RWPE2 (cell line): ENCODE measurements at regions not wholly inside any gene's neighbourhood (a gene's known extent, or its start where the extent isn't known, plus 50 kb on each side); places are given as distances from the start of the nearest gene placed in this dataset.

ENCODE experiments used
- ATAC-seq: fragments of 200-7000 bp; cut with Tn5 transposase; 3 replicates; pipeline ENCODE4 v1.9.1; 2021; ENCODE audit warnings: low read depth
- DNase-seq: peaks from one replicate; pipeline ENCODE4 v3.0.0-alpha.2; 2020; ENCODE audit warnings: low spot score
- H3K27ac ChIP-seq: fragments of 450-650 bp; 2 replicates; pipeline ENCODE4 v1.5.1; 2017; ENCODE audit warnings: mild to moderate bottlenecking; ENCODE audit not compliant: poor library complexity, severe bottlenecking
- H3K27me3 ChIP-seq: fragments of 250-450 bp; sonication (Bioruptor Pico); 2 replicates; pipeline ENCODE4 v1.5.1; 2021; ENCODE audit warnings: mild to moderate bottlenecking, moderate library complexity; ENCODE audit not compliant: insufficient read depth, poor library complexity, severe bottlenecking
- H3K36me3 ChIP-seq: fragments of 250-450 bp; sonication (Bioruptor Pico); 2 replicates; pipeline ENCODE4 v1.5.1; 2020; ENCODE audit warnings: low read depth, mild to moderate bottlenecking, moderate library complexity
- H3K4me1 ChIP-seq: fragments of 250-450 bp; sonication (Bioruptor Pico); 2 replicates; pipeline ENCODE4 v1.5.1; 2021; ENCODE audit warnings: mild to moderate bottlenecking, moderate library complexity; ENCODE audit not compliant: insufficient read depth, poor library complexity, severe bottlenecking
- H3K4me3 ChIP-seq: fragments of 250-450 bp; sonication (Bioruptor Pico); 2 replicates; pipeline ENCODE4 v1.5.1; 2021; ENCODE audit warnings: mild to moderate bottlenecking, moderate library complexity; ENCODE audit not compliant: severe bottlenecking
- H3K9me3 ChIP-seq: fragments of 250-450 bp; sonication (Bioruptor Pico); 2 replicates; pipeline ENCODE4 v1.5.1; 2021; ENCODE audit warnings: mild to moderate bottlenecking, moderate library complexity; ENCODE audit not compliant: severe bottlenecking
- TF ChIP-seq, protein P1 (sequence below): fragments of 450-650 bp; IDR thresholded peaks from one replicate; pipeline ENCODE4 v1.5.1; 2017; ENCODE audit warnings: mild to moderate bottlenecking, moderate library complexity; ENCODE audit not compliant: poor library complexity, severe bottlenecking

DNA sequence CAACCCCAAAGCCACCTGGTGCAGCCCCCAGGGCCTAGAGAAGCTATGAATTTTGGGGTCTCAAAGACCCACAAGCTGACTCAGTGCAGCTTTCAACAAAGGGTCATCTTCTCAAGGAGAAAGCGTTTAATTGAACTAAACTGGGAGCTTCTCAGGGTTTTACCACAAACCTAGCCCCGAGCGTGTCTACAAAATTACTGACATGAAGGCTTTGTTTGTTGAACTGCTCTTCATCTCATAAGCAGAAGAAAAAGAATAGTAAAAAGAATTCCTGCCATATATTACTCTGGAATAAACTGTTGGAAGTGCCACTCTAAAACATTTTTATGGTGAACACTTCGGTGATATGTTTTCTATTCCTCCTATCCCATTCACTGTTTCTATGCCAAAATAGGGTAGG is 50.8 kb upstream of the INCENP start:
- Histone ChIP-seq H3K27ac (no peak overlapping the region), H3K4me3 (no peak overlapping the region), H3K9me3 (no peaks in the 10 kb centered on the region), H3K27me3 (no peaks in the 10 kb centered on the region), H3K36me3 (no peaks in the 10 kb centered on the region), H3K4me1 (no peaks in the 10 kb centered on the region)
- ATAC-seq: no peak
- TF ChIP-seq, protein P1, sequence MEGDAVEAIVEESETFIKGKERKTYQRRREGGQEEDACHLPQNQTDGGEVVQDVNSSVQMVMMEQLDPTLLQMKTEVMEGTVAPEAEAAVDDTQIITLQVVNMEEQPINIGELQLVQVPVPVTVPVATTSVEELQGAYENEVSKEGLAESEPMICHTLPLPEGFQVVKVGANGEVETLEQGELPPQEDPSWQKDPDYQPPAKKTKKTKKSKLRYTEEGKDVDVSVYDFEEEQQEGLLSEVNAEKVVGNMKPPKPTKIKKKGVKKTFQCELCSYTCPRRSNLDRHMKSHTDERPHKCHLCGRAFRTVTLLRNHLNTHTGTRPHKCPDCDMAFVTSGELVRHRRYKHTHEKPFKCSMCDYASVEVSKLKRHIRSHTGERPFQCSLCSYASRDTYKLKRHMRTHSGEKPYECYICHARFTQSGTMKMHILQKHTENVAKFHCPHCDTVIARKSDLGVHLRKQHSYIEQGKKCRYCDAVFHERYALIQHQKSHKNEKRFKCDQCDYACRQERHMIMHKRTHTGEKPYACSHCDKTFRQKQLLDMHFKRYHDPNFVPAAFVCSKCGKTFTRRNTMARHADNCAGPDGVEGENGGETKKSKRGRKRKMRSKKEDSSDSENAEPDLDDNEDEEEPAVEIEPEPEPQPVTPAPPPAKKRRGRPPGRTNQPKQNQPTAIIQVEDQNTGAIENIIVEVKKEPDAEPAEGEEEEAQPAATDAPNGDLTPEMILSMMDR: no peak
- DNase-seq: no peak

DNA sequence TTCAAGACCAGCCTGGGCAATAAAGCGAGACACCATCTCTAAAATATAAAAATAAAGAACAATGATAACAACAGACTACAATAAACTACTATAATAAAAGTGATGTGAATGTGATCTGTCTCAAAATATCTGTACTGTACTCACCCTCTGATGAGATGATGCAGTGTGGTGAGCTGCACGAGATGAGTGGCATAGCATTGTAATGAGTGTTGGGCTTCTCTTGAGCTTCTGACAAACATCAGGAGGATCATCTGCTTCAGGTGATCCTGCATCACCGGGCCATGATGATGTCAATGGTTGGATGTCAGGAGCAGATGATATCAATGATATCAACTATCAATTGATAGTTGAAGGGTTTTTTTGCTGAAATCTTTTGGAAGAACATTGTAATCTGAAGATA is 52.4 kb upstream of the INCENP start:
- no peak overlapping the region for H3K4me3 ChIP-seq
- no peaks in the 10 kb centered on the region for H3K9me3 ChIP-seq
- ATAC-seq (no peak), DNase-seq (no peak)
- H3K27me3 ChIP-seq: no peaks in the 10 kb centered on the region
- H3K36me3 ChIP-seq: no peaks in the 10 kb centered on the region
- TF ChIP-seq, protein P1: no peak
- no peaks in the 10 kb centered on the region for H3K4me1 ChIP-seq
- H3K27ac ChIP-seq: no peak overlapping the region

DNA sequence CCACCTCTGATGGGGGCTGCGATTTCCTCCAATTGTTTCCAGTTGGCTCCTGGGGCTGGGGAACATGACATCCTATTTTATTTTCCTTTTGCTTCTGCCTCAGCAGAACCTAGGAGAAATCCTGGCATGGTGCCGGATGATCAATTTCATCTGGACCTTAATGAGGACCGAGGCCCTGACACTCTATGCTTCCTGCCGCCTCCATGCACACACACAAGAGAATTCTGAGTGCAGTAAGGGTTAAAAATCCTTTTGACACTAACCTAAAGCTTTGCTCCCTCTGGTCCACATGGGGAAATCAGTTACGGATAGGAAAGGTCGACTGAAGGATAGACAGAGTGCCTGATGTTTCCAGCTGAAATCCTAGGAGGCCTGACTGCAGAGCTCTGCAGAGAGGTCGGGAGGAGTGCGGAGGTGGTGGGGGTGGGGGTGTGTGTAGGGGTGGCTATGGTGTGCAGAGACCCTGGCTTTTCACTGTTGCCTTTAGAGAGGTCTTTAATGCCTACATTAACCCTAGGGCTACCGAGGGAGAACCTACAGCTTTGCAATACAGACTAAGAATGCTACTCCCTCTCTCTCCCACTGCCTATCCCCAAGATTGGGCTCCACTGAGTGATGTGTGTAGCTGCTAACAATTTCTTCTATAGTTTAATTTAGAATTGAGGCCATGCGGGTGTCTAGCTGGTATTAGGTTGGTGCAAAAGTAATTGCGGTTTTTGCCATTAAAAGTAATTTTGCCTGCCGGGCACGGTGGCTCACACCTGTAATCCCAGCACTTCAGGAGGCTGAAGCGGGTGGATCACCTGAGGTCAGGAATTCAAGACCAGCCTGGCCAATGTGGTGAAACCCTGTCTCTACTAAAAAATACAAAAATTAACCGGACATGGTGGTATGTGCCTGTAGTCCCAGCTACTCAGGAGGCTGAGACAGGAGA is 53.6 kb upstream of the INCENP start:
- TF ChIP-seq, protein P1: no peak
- Histone ChIP-seq H3K27ac (no peak overlapping the region), H3K36me3 (no peaks in the 10 kb centered on the region), H3K4me3 (no peak overlapping the region), H3K27me3 (no peaks in the 10 kb centered on the region), H3K9me3 (no peaks in the 10 kb centered on the region), H3K4me1 (no peaks in the 10 kb centered on the region)
- DNase-seq: no peak
- ATAC-seq: no peak

DNA sequence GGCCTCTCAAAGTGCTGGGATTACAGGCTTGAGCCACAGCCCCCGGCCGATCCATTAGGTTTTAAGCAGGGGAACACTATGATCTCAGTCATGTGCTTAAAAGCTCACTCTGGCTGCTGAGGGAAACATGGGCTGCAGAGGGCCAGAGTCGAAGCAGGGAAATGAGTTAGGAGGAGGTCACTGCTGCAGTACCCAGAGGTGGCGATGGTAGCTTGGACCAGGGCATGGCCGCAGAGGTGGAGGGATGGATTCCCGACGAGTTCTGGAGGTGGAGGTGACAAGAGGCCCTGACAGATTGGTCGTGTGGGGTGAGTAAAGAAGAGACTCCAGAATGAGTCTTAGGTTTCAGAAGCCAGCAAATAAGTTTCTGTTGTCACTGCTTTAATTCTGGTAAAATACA is 54.4 kb upstream of the INCENP start:
- no peak overlapping the region for H3K4me3 ChIP-seq
- H3K27ac ChIP-seq: no peak overlapping the region
- H3K9me3 ChIP-seq: no peaks in the 10 kb centered on the region
- no peak for DNase-seq
- H3K36me3 ChIP-seq: no peaks in the 10 kb centered on the region
- ATAC-seq: no peak
- H3K4me1 ChIP-seq: no peaks in the 10 kb centered on the region
- no peaks in the 10 kb centered on the region for H3K27me3 ChIP-seq
- TF ChIP-seq, protein P1: no peak

DNA sequence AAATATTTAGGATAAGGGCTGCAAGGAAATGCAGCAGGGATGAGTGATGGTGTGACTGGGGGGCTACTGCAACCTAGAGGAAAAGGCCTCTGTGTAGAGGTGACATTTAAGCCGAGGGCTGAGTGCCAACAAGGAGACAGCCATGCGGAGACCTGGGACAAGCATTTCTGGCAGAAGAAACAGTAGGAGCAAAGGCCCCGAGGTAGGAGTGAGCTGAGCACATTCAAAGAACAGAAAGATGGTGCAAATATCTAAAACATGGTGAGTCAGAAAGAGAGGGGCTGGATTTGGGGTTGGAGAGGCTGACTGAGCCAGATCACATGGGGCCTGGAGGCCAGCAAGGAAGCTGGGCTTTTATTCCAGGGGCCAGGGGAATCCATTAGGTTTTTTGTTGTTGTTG is 55.1 kb upstream of the INCENP start:
- no peaks in the 10 kb centered on the region for H3K9me3 ChIP-seq
- ATAC-seq (no peak), DNase-seq (no peak)
- no peak overlapping the region for H3K4me3 ChIP-seq
- no peaks in the 10 kb centered on the region for H3K4me1 ChIP-seq
- no peaks in the 10 kb centered on the region for H3K36me3 ChIP-seq
- TF ChIP-seq, protein P1: no peak
- H3K27me3 ChIP-seq: no peaks in the 10 kb centered on the region
- H3K27ac ChIP-seq: no peak overlapping the region
